H1 (cell line): ENCODE measurements at regions not wholly inside any gene's neighbourhood (a gene's known extent, or its start where the extent isn't known, plus 50 kb on each side); places are given as distances from the start of the nearest gene placed in this dataset.

Experiments used
- CHD2 ChIP-seq: IDR thresholded peaks from 2 replicates; pipeline ENCODE4 v1.6.1; 2012; ENCODE audit warnings: low read length, improper control_type of control experiment
- CTCF ChIP-seq, 3 experiments: IDR thresholded peaks; 1 replicate in 2 of 3; 2 replicates in 1 of 3; pipeline versions ENCODE4 v1.5.1 to v1.6.1; 2011; ENCODE audit warnings: low read length in 3 of 3, mild to moderate bottlenecking in 3 of 3, inconsistent platforms in 2 of 3, low read depth in 1 of 3, moderate library complexity in 1 of 3; ENCODE audit not compliant: insufficient read depth in 1 of 3; ENCODE audit errors: control extremely low read depth in 1 of 3
- EZH2 ChIP-seq: fragments of 200-600 bp; sonication (generic); IDR thresholded peaks from 2 replicates; pipeline ENCODE4 v1.7.1; 2012; ENCODE audit warnings: low read depth, mild to moderate bottlenecking, moderate library complexity, low read length, inconsistent platforms; ENCODE audit not compliant: severe bottlenecking
- HDAC6 ChIP-seq: IDR thresholded peaks from one replicate; pipeline ENCODE4 v1.7.1; 2012; ENCODE audit warnings: low read depth, mild to moderate bottlenecking, inconsistent platforms, low read length, moderate library complexity
- POLR2A ChIP-seq, 2 experiments: IDR thresholded peaks; 1 replicate in 1 of 2; 2 replicates in 1 of 2; pipeline ENCODE4 v1.6.1; 2011; ENCODE audit warnings: low read depth in 2 of 2, low read length in 2 of 2, mild to moderate bottlenecking in 2 of 2; ENCODE audit errors: control extremely low read depth in 1 of 2
- POLR2AphosphoS5 ChIP-seq: IDR thresholded peaks from 2 replicates; pipeline ENCODE4 v1.6.1; 2011; ENCODE audit warnings: low read depth, low read length
- RBBP5 ChIP-seq: IDR thresholded peaks from 2 replicates; pipeline ENCODE4 v1.7.1; 2012; ENCODE audit warnings: low read depth, mild to moderate bottlenecking, inconsistent platforms, low read length, moderate library complexity, borderline replicate concordance
- SIX5 ChIP-seq: IDR thresholded peaks from 2 replicates; pipeline ENCODE4 v1.6.1; 2011; ENCODE audit warnings: mild to moderate bottlenecking, low read depth, low read length
- SP1 ChIP-seq: IDR thresholded peaks from 2 replicates; pipeline ENCODE4 v1.6.1; 2011; ENCODE audit warnings: low read depth, low read length
- SP2 ChIP-seq: IDR thresholded peaks from 2 replicates; pipeline ENCODE4 v1.6.1; 2012; ENCODE audit warnings: mild to moderate bottlenecking, low read length, inconsistent platforms
- YY1 ChIP-seq: IDR thresholded peaks from 2 replicates; pipeline ENCODE4 v1.6.1; 2011; ENCODE audit warnings: low read depth, mild to moderate bottlenecking, low read length

- TF ChIP-seq CTCF (IDR thresholded peaks at IDR 0.05; ENCODE audit: control extremely low read depth in 1 of 3, insufficient read depth in 1 of 3, low read depth in 1 of 3, low read length in 3 of 3) (no peak), POLR2AphosphoS5 (no peak), SP1 (no peak), EZH2 (no peak), HDAC6 (no peak), YY1 (no peak), RBBP5 (no peak), CHD2 (no peak), POLR2A (IDR thresholded peaks at IDR 0.05; ENCODE audit: control extremely low read depth in 1 of 2, low read depth in 2 of 2, low read length in 2 of 2) (no peak), SP2 (no peak), SIX5 (no peak)
These were observed 1289.0 kb downstream of the SLITRK1 start for GRCh38 chr13:82593239-82593638.
